BLaER1 treated with 17β-estradiol and CSF1 and Interleukin-3, amounts not matched to agents 10 nM and 100 nM (cell line): ENCODE measurements at regions not wholly inside any gene's neighbourhood (a gene's known extent, or its start where the extent isn't known, plus 50 kb on each side); places are given as distances from the start of the nearest gene placed in this dataset.
A peak's percentile ranks its signal among the peaks of the same experiment; 100 is the strongest.

Experiments used
- H3K27ac ChIP-seq, 11 experiments: shearing (Covaris generic); formaldehyde crosslinking; 2 replicates each; pipeline ENCODE4 v1.8.1; 2022
- H3K27me3 ChIP-seq, 11 experiments: shearing (Covaris generic); formaldehyde crosslinking; 2 replicates each; pipeline ENCODE4 v1.8.1; 2022
- H3K36me3 ChIP-seq, 11 experiments: shearing (Covaris generic); formaldehyde crosslinking; 2 replicates each; pipeline ENCODE4 v1.8.1; 2022
- H3K4me1 ChIP-seq, 10 experiments: shearing (Covaris generic); formaldehyde crosslinking; 2 replicates each; pipeline ENCODE4 v1.8.1; 2022
- H3K4me2 ChIP-seq, 11 experiments: shearing (Covaris generic); formaldehyde crosslinking; 2 replicates each; pipeline ENCODE4 v1.8.1; 2022
- H3K4me3 ChIP-seq, 10 experiments: shearing (Covaris generic); formaldehyde crosslinking; 2 replicates each; pipeline ENCODE4 v1.8.1; 2022
- H3K9ac ChIP-seq, 11 experiments: shearing (Covaris generic); formaldehyde crosslinking; 2 replicates each; pipeline ENCODE4 v1.8.1; 2022
- H3K9me3 ChIP-seq, 11 experiments: shearing (Covaris generic); formaldehyde crosslinking; replicated peaks in 1 of 11; 2 replicates each; pipeline ENCODE4 v1.8.1; 2022
- H4K20me1 ChIP-seq, 11 experiments: shearing (Covaris generic); formaldehyde crosslinking; 2 replicates each; pipeline ENCODE4 v1.8.1; 2022
- Cebpa-rat ChIP-seq, 11 experiments: shearing (Covaris generic); IDR thresholded peaks; 2 replicates each; pipeline ENCODE4 v1.8.1; 2022

DNA sequence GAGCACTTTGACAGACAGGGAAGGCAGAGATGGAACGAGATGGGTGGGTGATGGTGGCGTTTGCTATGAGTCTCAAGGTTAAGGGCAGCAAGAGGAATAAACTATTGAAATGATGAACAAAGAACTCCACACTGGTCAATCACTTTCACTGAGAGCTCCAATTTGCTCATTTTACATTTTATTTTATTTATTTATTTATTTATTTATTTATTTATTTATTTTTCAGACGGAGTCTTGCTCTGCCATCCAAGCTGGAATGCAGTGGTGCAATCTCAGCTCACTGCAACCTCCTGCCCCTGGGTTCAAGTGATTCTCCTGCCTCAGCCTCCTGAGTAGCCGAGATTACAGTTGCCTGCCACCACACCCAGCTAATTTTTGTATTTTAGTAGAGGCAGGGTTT is 669.1 kb downstream of the HS3ST4 start:
- Histone ChIP-seq H4K20me1 (no peaks in the 10 kb centered on the region), H3K4me3 (no peak overlapping the region), H3K27me3 (no peaks in the 10 kb centered on the region; a peak in 1 of 22 replicates), H3K36me3 (no peaks in the 10 kb centered on the region), H3K9ac (no peak overlapping the region), H3K9me3 (peaks cover 0 to 14% (median 7%) of the 10 kb centered on the region in 11 experiments; a peak in 9 of 22 replicates), H3K4me2 (no peak overlapping the region), H3K4me1 (no peaks in the 10 kb centered on the region), H3K27ac (no peak overlapping the region)
- no peak for TF ChIP-seq Cebpa-rat (IDR thresholded peaks at IDR 0.05)

DNA sequence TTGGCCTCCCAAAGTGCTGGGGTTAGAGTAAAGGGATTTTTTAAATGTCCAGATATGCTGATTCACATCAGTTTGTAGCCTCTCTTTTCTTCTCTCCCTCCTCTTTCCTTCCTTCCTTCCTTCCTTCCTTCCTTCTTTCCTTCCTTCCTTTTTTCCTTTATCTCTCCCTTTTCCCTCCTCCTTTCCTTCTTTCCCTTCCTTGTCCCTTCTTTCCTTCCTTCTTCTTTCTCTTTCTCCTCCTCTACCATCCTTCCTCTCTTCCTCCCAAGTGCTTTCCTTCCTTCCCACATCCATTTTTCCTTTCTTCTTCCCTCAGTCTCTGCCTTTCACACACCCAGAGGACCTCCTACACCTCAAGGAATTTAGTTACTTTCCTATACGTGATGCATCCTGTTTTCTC is 671.8 kb downstream of the HS3ST4 start:
- Histone ChIP-seq H3K4me2 (no peak overlapping the region), H3K9ac (no peak overlapping the region), H3K4me3 (no peak overlapping the region), H3K4me1 (no peaks in the 10 kb centered on the region), H4K20me1 (no peaks in the 10 kb centered on the region), H3K27me3 (no peaks in the 10 kb centered on the region; a peak in 1 of 22 replicates), H3K27ac (no peak overlapping the region), H3K9me3 (no peaks in the 10 kb centered on the region), H3K36me3 (no peaks in the 10 kb centered on the region)
- TF ChIP-seq Cebpa-rat (IDR thresholded peaks at IDR 0.05): no peak

DNA sequence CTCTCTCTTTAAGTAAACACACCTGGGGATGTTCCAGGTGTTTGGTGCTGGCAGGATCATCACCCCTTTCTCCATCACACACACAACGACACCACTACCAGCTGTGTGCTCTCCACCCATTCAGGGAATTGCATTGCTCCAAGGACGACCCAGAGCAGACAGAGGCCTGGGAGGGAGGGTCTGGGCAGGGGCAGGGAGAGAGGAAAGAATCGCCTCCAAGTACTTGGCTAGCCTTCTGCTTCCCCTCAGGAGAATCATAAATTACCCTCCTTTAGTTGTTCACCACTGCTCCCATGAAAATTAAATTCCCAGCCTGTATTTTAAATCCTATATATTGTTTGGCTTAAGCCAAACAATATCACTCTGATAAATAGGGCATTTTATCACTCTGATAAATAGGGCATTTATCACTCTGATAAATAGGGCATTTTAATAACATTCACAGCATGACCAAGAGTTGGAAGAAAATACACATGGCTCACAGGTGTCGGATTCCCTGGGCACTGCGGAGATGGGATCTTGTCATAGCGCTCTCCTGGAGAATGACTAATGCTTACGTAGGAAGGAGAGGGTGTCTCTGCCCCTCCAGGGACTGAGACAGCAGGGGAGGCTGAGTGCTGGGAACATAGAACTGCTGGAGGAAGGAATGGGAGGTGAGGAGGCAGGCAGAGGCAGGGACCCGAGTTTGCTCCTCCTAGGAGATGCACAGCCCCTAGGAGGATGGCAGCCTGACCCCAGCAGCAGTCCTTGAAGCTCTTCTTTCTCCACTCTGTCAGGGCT is 673.6 kb downstream of the HS3ST4 start:
- no peak overlapping the region for H3K4me3 ChIP-seq
- H4K20me1 ChIP-seq: no peaks in the 10 kb centered on the region
- H3K27ac ChIP-seq: no peak overlapping the region
- H3K9ac ChIP-seq: no peak overlapping the region
- no peaks in the 10 kb centered on the region for H3K4me1 ChIP-seq
- H3K36me3 ChIP-seq: no peaks in the 10 kb centered on the region
- no peak overlapping the region for H3K4me2 ChIP-seq
- H3K27me3 ChIP-seq: no peaks in the 10 kb centered on the region
- no peak for TF ChIP-seq Cebpa-rat (IDR thresholded peaks at IDR 0.05)
- H3K9me3 ChIP-seq: no peaks in the 10 kb centered on the region

DNA sequence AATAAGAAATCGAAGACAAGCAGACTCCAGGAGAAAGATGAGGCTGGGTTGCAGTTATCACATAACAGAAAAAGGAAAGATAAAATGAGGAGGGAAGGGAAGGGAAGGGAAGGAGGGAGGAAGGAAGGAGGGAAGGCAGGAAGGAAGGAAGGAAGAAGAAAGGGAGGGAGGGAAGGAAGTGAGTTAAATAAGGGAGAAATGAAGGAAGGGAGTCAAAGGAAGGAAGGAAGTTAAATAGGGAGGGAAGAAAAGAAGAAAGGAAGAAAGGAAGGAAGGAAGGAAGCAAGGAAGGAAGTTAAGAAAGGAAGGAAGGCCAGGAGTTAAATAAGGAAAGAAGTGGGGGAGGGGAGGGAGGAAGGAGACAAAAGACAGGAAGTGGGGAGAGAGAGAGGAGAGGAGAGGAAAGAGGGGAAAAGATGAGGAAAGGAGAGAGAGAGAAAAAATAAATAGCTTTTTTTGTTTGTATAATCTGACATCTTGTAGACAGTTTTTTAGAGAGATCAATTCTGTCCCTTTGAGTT is 679.6 kb downstream of the HS3ST4 start:
- Histone ChIP-seq H3K9ac (no peak overlapping the region), H3K27me3 (no peaks in the 10 kb centered on the region), H3K4me2 (no peak overlapping the region), H3K4me3 (no peak overlapping the region), H4K20me1 (no peaks in the 10 kb centered on the region), H3K36me3 (no peaks in the 10 kb centered on the region), H3K27ac (no peak overlapping the region), H3K4me1 (no peaks in the 10 kb centered on the region), H3K9me3 (peaks cover 0 to 26% (median 17%) of the 10 kb centered on the region in 11 experiments; a peak in 15 of 22 replicates)
- TF ChIP-seq Cebpa-rat (IDR thresholded peaks at IDR 0.05): no peak

DNA sequence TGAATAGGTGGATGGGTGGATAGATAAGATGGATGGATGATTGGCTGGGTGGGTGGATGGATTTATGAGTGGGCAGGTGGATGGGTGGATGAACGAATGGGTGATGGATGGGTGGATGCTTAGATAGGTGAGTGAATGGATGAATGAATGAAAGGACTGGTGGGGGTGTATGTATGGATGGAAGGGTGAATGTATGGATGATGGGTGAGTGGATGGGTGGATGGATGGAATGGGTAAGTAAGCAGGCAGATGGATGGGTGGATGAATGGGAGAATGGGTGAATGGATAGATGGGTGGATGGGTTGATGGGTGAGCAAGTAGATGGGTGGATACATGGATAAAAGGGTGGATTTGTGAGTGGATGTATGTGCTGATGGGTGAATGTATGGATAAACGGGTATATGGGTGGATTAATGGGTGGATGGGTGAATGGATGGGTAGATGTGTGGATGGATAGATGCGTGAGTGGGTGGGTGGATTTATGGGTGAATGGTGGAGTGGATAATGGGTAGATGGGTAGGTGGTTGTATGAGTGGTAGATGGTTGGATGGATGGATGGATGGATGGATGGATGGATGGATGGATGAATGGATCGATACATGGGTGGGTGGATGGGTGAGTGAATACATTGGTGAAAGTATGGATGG is 682.6 kb downstream of the HS3ST4 start:
- Histone ChIP-seq H3K4me2 (no peak overlapping the region), H3K9me3 (peaks cover 0 to 26% (median 17%) of the 10 kb centered on the region in 11 experiments; a peak in 15 of 22 replicates), H3K4me1 (no peaks in the 10 kb centered on the region), H4K20me1 (no peaks in the 10 kb centered on the region), H3K27ac (no peak overlapping the region), H3K4me3 (no peak overlapping the region), H3K27me3 (no peaks in the 10 kb centered on the region), H3K9ac (no peak overlapping the region), H3K36me3 (no peaks in the 10 kb centered on the region)
- TF ChIP-seq Cebpa-rat (IDR thresholded peaks at IDR 0.05): no peak

DNA sequence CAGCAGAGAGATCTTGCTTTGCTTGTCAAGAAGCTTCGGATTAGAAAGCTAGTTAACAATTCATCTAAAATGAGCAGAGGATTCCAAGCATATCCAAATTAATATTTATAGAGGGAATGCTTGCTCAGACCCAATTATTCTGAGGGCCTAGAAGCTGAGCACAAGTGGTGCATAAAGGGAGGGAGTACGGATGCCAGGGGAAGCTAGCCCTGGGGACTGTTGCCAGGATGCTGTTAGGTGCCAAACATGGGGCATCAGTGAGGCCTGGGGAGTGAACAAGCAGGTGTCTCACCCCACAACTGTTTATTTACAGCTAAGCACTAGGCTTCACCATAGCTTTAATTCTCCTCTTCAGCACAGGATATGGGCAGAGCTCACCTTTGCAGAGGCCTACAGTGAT is 684.1 kb upstream of the C16orf82 start:
- H3K36me3 ChIP-seq: no peaks in the 10 kb centered on the region
- no peaks in the 10 kb centered on the region; a peak in 1 of 22 replicates for H4K20me1 ChIP-seq
- H3K4me1 ChIP-seq: no peaks in the 10 kb centered on the region
- no peaks in the 10 kb centered on the region for H3K9me3 ChIP-seq
- no peak overlapping the region for H3K4me3 ChIP-seq
- no peak overlapping the region for H3K27ac ChIP-seq
- H3K27me3 ChIP-seq: peaks cover 0 to 6% (median 0%) of the 10 kb centered on the region in 11 experiments; a peak in 2 of 22 replicates
- no peak for TF ChIP-seq Cebpa-rat (IDR thresholded peaks at IDR 0.05)
- H3K9ac ChIP-seq: no peak overlapping the region
- no peak overlapping the region for H3K4me2 ChIP-seq

DNA sequence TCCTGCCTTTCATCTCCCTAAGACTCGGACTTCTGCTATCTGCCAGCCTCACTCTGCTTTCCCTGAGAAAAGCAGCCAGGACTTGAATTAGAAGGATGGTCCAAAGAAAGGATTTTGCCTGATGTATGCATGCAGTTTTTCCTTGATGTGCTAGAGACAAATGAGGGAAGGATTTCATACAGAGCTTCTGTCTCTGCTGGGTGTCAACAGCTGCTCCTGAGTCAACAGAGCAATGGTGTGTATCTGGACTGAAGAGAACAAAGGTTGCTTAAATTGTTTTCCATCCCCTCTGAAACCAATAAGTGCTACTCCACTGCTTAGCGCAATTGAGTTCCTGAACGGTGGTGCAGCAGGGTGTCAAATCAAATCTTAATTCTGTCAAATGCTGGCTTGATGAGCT is 680.6 kb upstream of the C16orf82 start:
- no peak overlapping the region for H3K9ac ChIP-seq
- no peak overlapping the region for H3K27ac ChIP-seq
- no peak for TF ChIP-seq Cebpa-rat (IDR thresholded peaks at IDR 0.05)
- H3K4me1 ChIP-seq: no peaks in the 10 kb centered on the region
- H3K9me3 ChIP-seq: no peaks in the 10 kb centered on the region
- no peak overlapping the region for H3K4me3 ChIP-seq
- no peaks in the 10 kb centered on the region for H3K36me3 ChIP-seq
- peaks cover 0 to 11% (median 0%) of the 10 kb centered on the region in 11 experiments; a peak in 3 of 22 replicates for H3K27me3 ChIP-seq
- no peak overlapping the region for H3K4me2 ChIP-seq
- H4K20me1 ChIP-seq: no peaks in the 10 kb centered on the region; a peak in 1 of 22 replicates

DNA sequence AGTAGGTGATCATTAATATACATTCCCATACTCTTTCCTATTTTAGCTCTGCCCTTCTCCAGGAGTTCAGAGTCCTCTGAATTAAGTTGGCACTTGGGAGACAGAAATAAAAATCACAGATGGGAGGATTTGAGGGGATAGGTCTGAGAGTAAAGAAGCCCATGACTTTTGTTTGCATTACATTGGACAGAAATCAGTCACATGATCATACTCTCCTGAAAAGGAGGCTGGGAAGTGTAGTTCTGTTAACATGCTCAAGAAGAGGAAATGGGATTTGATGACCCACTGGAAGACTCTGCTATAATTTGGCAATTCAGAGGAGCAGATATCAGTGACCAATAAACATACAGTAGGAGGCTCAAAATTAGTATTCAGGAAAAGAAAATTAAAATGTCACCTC is 674.9 kb upstream of the C16orf82 start:
- no peaks in the 10 kb centered on the region; a peak in 1 of 22 replicates for H4K20me1 ChIP-seq
- H3K9me3 ChIP-seq: peaks cover 0 to 11% (median 0%) of the 10 kb centered on the region in 11 experiments; a peak in 8 of 22 replicates
- H3K4me2 ChIP-seq: no peak overlapping the region
- peaks cover 13 to 19% (median 17%) of the 10 kb centered on the region in 10 experiments for H3K4me1 ChIP-seq
- no peak overlapping the region for H3K27ac ChIP-seq
- H3K36me3 ChIP-seq: no peaks in the 10 kb centered on the region
- TF ChIP-seq Cebpa-rat (IDR thresholded peaks at IDR 0.05): no peak
- no peak overlapping the region for H3K4me3 ChIP-seq
- H3K27me3 ChIP-seq: peaks cover 0 to 42% (median 0%) of the 10 kb centered on the region in 11 experiments; a peak in 8 of 22 replicates
- H3K9ac ChIP-seq: no peak overlapping the region

DNA sequence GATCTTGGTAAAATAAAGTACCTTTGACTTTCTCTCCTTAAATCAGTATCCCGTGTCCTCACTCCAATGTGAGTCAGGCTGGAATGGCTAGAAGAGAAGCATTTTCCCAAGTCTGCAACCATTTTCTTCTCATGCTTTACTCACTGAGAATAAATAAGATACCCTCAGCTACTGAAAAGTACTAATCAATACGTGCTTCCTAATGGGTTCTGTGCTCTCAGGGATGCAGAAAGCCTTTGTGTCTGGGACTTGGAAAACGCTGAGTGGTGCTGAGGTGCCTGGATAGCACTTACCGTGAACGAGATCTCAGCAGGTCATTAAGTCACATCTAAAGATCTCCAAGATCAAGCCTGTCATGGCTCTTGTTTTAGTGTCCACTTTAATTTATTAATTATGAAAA is 672.3 kb upstream of the C16orf82 start:
- Histone ChIP-seq H3K4me1 (peaks cover 13 to 19% (median 17%) of the 10 kb centered on the region in 10 experiments), H3K4me3 (no peak overlapping the region; a peak in 2 of 20 replicates), H3K36me3 (no peaks in the 10 kb centered on the region), H3K4me2 (peak overlapping the region; percentile 47 to 88 (median 65)), H3K27ac (no peak overlapping the region), H4K20me1 (no peaks in the 10 kb centered on the region; a peak in 1 of 22 replicates), H3K27me3 (peaks cover 0 to 55% (median 0%) of the 10 kb centered on the region in 11 experiments; a peak in 8 of 22 replicates), H3K9me3 (peaks cover 0 to 11% (median 0%) of the 10 kb centered on the region in 11 experiments; a peak in 8 of 22 replicates), H3K9ac (no peak overlapping the region)
- no peak for TF ChIP-seq Cebpa-rat (IDR thresholded peaks at IDR 0.05)
